ENCODE measurements at regions not wholly inside any gene's neighbourhood (a gene's known extent, or its start where the extent isn't known, plus 50 kb on each side); places are given as distances from the start of the nearest gene placed in this dataset.

- TF ChIP-seq CTCF (IDR thresholded peaks at IDR 0.05 in 4 of 5, conservative IDR thresholded peaks at IDR 0.05 in 1 of 5): no peak
- TF ChIP-seq POLR2A (IDR thresholded peaks at IDR 0.05): no peak
Measured at GRCh38 chr6:140985679-140986275, 1146.9 kb upstream of the GJE1 start.
